Activated T-cell treated with anti-CD3 and anti-CD28 coated beads for 4 hours (primary cell): ENCODE measurements at regions not wholly inside any gene's neighbourhood (a gene's known extent, or its start where the extent isn't known, plus 50 kb on each side); places are given as distances from the start of the nearest gene placed in this dataset.
"Not testable (repeated sequence)": the region's sequence is repeated elsewhere in the genome, so short reads cannot be mapped to it uniquely, and the experiment has no call there.

Source experiments
- DNase-seq: peaks from one replicate; pipeline ENCODE4 v3.0.0-alpha.2; 2020

GRCh38 chr12:65657635-65658034 is 166.6 kb upstream of the HMGA2 start:
- DNase-seq = no peak

GRCh38 chr12:65658360-65658759 is 165.9 kb upstream of the HMGA2 start:
- DNase-seq = no peak

GRCh38 chr12:65659681-65660080 is 164.6 kb upstream of the HMGA2 start:
- no peak for DNase-seq

GRCh38 chr12:65660096-65660495 is 164.2 kb upstream of the HMGA2 start:
- no peak for DNase-seq

- no peak for DNase-seq
Observed at GRCh38 chr12:65660836-65661235, 163.4 kb upstream of the HMGA2 start.

GRCh38 chr12:65662590-65662989 is 161.7 kb upstream of the HMGA2 start:
- DNase-seq = no peak

- no peak for DNase-seq
Observed at GRCh38 chr12:65663097-65663496, 161.2 kb upstream of the HMGA2 start.

- no peak for DNase-seq
Observed at GRCh38 chr12:65663648-65664047, 160.6 kb upstream of the HMGA2 start.

GRCh38 chr12:65664715-65665250 is 159.5 kb upstream of the HMGA2 start:
- DNase-seq = no peak

GRCh38 chr12:65665817-65666216 is 158.5 kb upstream of the HMGA2 start:
- DNase-seq = no peak

GRCh38 chr12:65666876-65667275 is 157.4 kb upstream of the HMGA2 start:
- DNase-seq = no peak

GRCh38 chr12:65667932-65668331 is 156.4 kb upstream of the HMGA2 start:
- no peak for DNase-seq

GRCh38 chr12:65668981-65669695 is 155.1 kb upstream of the HMGA2 start:
- no peak for DNase-seq

- no peak for DNase-seq
Observed at GRCh38 chr12:65670775-65671174, 153.5 kb upstream of the HMGA2 start.

- no peak for DNase-seq
Observed at GRCh38 chr12:65672441-65672840, 151.8 kb upstream of the HMGA2 start.

- no peak for DNase-seq
Observed at GRCh38 chr12:65673156-65673690, 151.1 kb upstream of the HMGA2 start.

GRCh38 chr12:65673732-65674131 is 150.6 kb upstream of the HMGA2 start:
- DNase-seq = no peak

- no peak for DNase-seq
Observed at GRCh38 chr12:65675141-65675621, 149.1 kb upstream of the HMGA2 start.

- DNase-seq = not testable (repeated sequence)
Observed at GRCh38 chr12:65678172-65678571, 146.1 kb upstream of the HMGA2 start.

GRCh38 chr12:65681226-65681625 is 143.1 kb upstream of the HMGA2 start:
- no peak for DNase-seq

- no peak for DNase-seq
Observed at GRCh38 chr12:65682112-65682511, 142.2 kb upstream of the HMGA2 start.

- DNase-seq = no peak
Observed at GRCh38 chr12:65684906-65685305, 139.4 kb upstream of the HMGA2 start.

GRCh38 chr12:65685514-65685913 is 138.8 kb upstream of the HMGA2 start:
- no peak for DNase-seq

GRCh38 chr12:65689508-65689907 is 134.8 kb upstream of the HMGA2 start:
- no peak for DNase-seq

GRCh38 chr12:65690477-65690876 is 133.8 kb upstream of the HMGA2 start:
- no peak for DNase-seq
